ENCODE measurements at regions not wholly inside any gene's neighbourhood (a gene's known extent, or its start where the extent isn't known, plus 50 kb on each side); places are given as distances from the start of the nearest gene placed in this dataset.

DNA sequence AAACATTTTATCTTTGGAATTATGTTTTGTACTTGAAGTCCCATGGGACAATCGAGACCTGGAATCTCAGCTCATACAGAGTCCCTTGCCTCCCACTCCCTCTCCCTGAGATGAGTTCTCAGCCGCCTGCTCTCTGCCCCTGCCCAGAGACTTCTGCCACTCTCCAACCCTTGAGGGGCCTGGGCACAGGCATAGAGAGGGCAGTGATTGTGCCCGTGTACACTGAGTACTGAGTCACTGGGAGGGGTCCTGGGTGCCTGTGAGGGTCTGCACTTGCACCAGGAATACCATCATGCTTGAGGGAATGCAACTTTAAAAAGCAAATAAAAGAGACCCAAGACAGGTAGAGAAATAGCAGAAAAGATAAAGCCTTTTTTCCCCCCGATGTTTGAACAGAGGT, 453.8 kb upstream of the HS3ST5 start:
- DNase-seq (ENCODE audit: low read depth in 2 of 2), result no peak

DNA sequence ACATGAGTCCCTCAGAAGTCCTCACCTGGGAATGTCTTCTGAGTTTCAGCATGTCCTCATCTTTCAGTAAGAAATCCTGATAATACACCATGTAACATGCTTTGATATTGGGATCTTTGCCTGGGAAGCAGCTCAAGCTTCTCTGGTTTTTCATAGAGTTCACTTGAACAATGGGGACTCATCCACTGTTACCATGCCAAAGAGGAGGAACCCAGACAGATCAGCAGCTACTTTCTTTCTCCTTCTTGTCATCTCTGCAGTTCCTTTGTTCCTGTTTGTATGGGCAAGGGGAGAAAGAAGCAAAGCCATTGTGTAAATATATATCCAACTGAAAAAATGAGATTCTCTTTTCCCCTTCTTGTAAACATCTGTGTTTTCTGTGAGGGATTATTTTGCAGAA, 450.6 kb upstream of the HS3ST5 start:
- no peak for DNase-seq (ENCODE audit: low read depth in 2 of 2)

- no peak for DNase-seq (ENCODE audit: low read depth in 2 of 2)
These were observed 442.7 kb upstream of the HS3ST5 start for GRCh38 chr6:114785235-114786127.

DNA sequence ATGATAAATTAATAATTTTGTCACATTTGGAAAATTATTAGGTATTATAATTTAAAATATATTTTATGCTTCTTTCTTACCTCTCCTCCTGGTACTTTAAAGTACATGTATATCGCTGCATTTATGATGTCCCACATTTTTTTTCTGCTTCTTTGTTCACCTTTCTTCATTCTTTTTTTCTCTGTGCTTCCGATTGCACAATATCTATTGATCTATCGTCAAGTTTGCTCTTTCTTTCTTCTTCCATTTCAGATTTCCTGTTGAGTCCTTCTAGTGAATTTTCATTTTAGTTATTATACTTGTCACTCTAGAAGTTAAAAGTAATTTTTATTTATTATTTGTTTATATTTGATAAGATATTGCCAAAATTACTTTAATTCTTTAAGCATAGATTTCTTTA, 441.0 kb upstream of the HS3ST5 start:
- no peak for DNase-seq (ENCODE audit: low read depth in 2 of 2)

DNA sequence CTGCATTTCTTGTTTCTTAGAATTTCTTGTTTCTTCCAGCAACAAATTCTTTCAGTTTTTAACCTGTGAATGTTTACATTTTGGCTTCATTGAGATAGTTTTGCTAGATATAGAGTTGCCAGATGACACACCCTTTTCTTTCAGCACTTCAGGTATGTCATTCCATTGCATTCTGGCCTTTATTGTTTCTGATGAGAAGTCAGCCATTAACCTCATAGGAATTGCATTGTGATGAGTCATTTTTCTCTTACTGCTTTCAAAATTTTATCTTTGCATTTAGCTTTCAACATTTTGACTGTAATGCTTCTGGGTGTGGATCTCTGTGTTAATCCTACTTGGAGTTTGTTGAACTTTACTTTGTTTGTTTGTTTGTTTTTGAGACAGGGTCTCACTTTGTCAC, 440.3 kb upstream of the HS3ST5 start:
- no peak for DNase-seq (ENCODE audit: low read depth in 2 of 2)

DNA sequence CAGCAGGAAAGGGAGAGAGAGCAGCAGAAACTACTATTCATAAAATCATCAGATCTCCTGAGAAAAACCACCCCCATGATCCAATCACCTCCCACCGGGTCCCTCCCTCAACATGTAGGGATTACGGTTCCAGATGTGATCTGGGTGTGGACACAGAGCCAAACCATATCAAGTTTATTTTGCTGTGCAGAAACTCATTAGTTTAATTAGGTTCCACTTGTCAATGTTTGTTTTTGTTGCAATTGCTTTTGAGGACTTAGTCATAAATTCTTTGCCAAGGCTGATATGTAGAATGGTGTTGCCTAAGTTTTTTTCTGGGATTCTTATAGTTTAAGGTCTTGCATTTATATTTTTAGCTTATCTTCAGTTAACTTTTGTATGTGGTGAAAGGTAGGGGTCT, 422.0 kb upstream of the HS3ST5 start:
- no peak for DNase-seq (ENCODE audit: low read depth in 2 of 2)

DNA sequence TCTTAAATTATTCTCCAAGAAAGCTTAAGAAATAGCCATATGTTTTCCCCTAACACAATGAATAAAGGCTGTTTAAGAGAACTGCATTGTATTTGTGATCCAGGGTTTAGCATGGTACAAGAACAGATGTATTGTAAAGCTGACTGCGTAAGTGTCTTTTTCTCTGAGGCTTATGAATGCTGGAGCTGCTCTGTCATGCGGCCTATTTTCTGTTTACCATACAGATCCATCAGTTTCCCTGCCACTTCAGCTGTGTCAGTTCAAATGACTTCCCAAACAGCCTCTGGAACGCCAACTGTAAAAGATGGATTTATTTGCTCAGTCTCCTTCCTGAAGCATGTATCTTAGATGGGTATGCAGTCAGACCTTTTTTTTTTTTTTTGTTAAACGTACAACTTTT, 419.3 kb upstream of the HS3ST5 start:
- no peak for DNase-seq (ENCODE audit: low read depth in 2 of 2)

DNA sequence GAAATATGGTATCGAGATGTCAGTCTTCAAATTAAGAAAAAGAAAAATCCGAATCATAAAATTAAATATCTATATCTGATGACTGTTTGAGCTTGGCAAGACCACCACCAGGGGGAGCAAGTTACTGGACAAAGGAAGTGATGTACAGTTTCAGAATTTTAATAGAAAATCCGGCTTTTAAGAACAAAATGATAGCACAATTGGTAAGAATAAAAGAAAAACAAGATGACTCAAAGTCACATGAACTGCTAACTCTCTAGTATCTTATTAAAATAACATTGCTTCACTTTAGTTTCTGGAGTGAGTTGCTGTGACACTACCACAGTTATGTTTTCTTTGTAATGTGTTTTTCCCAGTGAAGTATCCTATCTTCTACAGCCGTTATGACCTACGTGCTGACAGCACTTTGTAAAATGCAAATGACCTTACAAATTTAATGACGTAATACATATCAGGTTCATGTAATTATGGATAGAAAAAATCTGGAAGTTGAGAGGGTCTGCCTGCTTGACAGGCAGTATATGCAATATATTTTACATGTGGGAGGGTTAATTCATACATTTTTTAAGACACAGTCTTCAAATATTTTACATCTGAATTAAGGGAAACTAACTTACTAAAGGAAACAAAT, 405.3 kb upstream of the HS3ST5 start:
- DNase-seq (ENCODE audit: low read depth in 2 of 2), result no peak

GRCh38 chr6:114740547-114740946, 397.7 kb upstream of the HS3ST5 start:
- DNase-seq (ENCODE audit: low read depth in 2 of 2), result no peak

GRCh38 chr6:114739656-114740055, 396.8 kb upstream of the HS3ST5 start:
- DNase-seq (ENCODE audit: low read depth in 2 of 2), result no peak

- no peak for DNase-seq (ENCODE audit: low read depth in 2 of 2)
These were observed 392.4 kb upstream of the HS3ST5 start for GRCh38 chr6:114735025-114735735.

DNA sequence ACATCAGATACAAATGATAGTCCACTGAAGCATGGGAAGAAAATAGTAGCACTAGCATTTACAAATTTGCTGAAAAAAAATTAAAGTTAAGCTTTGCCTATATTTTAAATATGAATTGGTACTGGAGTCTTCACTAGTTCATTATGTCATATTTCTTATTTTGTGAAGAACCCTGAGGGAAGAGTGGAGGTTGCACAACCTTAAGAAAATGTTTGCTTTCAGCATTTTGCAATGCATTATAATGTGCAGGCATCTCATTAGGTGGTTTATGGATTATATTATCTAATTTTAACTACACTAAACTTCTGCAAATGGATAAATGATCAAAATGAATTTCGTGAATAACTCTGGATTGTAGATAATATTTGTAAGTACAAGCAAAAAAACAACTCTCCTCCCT, 390.8 kb upstream of the HS3ST5 start:
- no peak for DNase-seq (ENCODE audit: low read depth in 2 of 2)

DNA sequence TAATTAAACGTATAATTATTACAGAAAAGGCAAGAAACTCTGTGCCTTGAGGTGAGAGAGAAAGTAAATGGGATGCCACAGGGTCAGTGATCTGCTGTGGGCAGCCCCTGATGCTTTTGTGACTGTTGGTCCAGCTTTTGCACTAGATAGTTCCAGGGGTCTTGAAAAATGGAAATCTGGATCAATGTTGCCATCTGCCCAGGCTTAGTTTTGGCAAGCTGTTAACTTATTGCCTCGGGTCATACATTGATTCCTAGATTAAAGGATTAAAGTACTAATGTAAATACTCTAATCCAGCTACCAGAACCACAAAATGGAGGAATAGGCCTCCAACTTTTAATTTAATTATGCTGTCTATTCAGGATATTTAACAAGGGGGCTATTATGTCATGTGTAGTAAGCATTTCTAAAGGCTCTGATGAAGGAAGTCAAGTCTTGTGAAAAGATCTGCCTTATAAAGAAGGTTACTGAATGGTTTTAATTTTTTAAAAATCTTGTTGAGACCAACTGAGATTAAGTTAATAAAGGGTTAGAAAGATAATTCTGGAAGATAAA, 376.0 kb upstream of the HS3ST5 start:
- no peak for DNase-seq (ENCODE audit: low read depth in 2 of 2)

- no peak for DNase-seq (ENCODE audit: low read depth in 2 of 2)
These were observed 375.4 kb upstream of the HS3ST5 start for GRCh38 chr6:114718186-114718585.

- DNase-seq (ENCODE audit: low read depth in 2 of 2), result no peak
These were observed 372.1 kb upstream of the HS3ST5 start for GRCh38 chr6:114714836-114715507.

GRCh38 chr6:114713690-114714089, 370.9 kb upstream of the HS3ST5 start:
- DNase-seq (ENCODE audit: low read depth in 2 of 2), result no peak

DNA sequence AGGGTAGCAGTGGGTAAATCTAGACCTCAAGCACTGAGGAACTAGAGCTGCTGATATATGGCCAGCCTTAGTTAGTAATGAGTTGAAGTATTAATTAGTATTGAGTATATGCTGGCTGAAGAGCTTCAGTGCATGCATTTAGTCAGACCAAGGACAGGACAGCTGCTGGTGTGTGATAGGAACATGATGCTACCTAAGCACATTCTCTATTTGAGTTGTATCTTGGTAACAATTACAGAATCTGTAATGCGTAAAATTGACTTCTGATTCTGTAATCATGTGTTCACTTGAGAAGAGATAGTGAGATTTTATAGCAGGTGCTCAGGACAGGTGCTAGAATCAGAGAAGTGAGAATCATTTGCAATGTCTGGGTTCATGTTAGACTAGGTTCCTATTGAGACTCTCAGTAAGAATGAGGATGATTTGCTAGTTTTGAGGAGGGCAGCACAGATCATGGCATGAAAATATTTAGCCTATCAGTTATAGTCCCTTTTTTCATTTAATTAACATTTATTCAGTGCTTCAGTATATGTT, 369.4 kb upstream of the HS3ST5 start:
- no peak for DNase-seq (ENCODE audit: low read depth in 2 of 2)

DNA sequence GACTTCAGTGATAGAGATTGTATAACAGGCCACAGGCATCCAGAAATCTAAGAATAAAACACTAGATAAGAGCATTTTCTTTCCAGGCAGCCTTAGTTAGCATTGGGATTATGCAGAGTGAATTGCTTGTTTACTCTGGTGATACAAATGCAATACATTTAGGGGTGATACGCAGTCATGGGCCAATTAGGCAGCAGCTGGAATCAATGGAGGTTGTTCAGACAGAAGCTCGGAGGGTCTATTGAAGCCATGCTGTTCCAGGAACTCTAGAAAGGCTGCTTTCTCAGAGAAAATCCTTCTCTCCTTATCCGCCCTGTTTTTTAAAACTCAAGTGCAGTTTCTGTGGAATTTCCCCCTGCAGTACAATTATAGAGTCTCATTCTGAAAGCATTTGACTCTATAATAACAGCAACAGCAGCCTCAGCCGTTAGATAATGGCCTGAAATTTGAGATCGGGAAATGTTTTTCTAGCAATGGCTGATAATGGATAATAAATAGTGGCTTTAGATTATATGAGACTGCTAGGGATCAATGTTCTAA, 364.3 kb upstream of the HS3ST5 start:
- no peak for DNase-seq (ENCODE audit: low read depth in 2 of 2)

DNA sequence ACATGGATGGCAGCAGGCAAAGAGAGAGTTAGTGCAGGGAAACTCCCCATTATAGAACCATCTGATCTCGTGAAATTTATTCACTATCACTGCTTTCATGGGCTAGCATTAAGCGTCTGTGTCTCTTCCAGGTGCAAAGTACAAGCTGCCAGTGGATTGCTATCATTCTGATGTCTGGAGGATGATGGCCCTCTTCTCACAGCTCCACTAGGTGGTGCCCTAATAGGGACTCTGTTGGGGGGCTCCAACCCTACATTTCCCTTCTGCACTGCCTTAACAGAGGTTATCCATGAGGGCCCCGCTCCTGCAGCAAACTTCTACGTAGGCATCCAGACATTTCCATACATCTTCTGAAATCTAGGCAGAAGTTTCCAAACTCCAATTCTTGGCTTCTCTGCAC, 347.8 kb upstream of the HS3ST5 start:
- no peak for DNase-seq (ENCODE audit: low read depth in 2 of 2)

GRCh38 chr6:114659513-114659912, 316.7 kb upstream of the HS3ST5 start:
- DNase-seq (ENCODE audit: low read depth in 2 of 2), result no peak

DNA sequence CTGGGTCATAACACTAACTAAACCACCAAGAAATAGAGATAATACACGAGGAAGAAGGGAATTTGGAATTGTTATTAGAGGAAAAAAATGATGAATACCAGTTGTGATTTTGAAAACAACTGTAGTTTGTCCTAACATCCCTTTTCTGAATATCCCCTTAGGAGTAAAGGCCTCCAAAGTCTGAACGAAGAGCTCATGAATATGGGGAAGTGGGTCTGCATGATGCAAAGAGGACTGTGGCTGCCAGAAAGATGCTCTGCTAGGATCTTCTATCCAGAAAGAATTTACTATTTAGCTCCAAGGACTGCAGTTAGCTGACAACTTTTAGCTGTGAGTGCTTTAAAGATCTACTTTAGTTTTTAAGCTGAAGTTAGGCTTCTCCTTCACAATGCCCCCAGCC, 308.8 kb upstream of the HS3ST5 start:
- no peak for DNase-seq (ENCODE audit: low read depth in 2 of 2)
